ENCODE measurements at regions not wholly inside any gene's neighbourhood (a gene's known extent, or its start where the extent isn't known, plus 50 kb on each side); places are given as distances from the start of the nearest gene placed in this dataset.
A peak's percentile ranks its signal among the peaks of the same experiment; 100 is the strongest.

DNA sequence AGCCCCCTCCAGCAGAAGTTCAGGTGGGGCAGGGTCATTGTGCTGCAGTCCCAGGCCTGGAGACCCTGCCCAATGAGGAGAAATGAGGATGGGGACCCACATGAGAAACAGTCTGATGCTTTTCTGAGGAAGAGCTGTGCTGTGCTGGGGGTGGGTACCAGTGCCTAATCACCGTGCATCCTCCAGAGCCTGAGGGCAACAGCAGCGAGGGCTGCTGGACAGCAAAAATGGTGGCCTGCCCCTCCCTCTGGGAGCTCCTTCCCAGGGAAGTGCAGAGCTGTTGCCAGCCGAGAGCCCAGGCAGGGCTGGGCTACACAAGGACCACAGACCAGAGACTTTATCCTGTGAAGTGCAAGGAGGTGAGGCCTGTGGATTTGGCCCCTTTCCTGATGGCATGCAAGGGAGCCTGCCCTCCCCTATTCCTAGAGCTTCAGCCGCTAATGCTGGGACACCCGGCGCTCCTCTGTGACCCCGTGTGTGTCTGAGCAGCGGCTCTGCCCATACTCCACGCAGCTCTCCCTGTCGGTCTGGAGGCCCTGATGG, 134.8 kb downstream of the DSEL start:
- Histone ChIP-seq H2AFZ (ENCODE audit: insufficient read depth, low read depth, low read length, poor library complexity, severe bottlenecking) (no peak overlapping the region), H4K20me1 (ENCODE audit: insufficient read depth, low read length) (no peaks in the 10 kb centered on the region), H3K4me3 (replicated peaks in 1 of 3; ENCODE audit: low read depth in 2 of 3, low read length in 3 of 3) (no peak overlapping the region), H3K4me2 (replicated peaks; ENCODE audit: extremely low read depth, low read length, poor library complexity, severe bottlenecking) (no peak overlapping the region), H3K4me1 (ENCODE audit: control insufficient read depth in 1 of 2, insufficient read depth in 2 of 2, low read length in 2 of 2) (no peaks in the 10 kb centered on the region), H3K27me3 (ENCODE audit: control insufficient read depth in 2 of 2, insufficient read depth in 2 of 2, low read length in 2 of 2) (no peaks in the 10 kb centered on the region), H3K27ac (ENCODE audit: low read depth in 1 of 2, low read length in 2 of 2) (no peak overlapping the region), H3K79me2 (ENCODE audit: insufficient read depth, low read length) (no peaks in the 10 kb centered on the region), H3K36me3 (replicated peaks in 1 of 2; ENCODE audit: control insufficient read depth in 1 of 2, insufficient read depth in 2 of 2, low read length in 2 of 2) (no peaks in the 10 kb centered on the region), H3K9me3 (replicated peaks in 1 of 2; ENCODE audit: control insufficient read depth in 1 of 2, insufficient read depth in 1 of 2, low read length in 2 of 2) (peaks cover 0 to 17% of the 10 kb centered on the region in 2 donors), H3K9ac (ENCODE audit: insufficient read depth, low read length, poor library complexity, severe bottlenecking) (no peak overlapping the region)
- H3K4me1 Mint-ChIP-seq, result no peaks in the 10 kb centered on the region
- TF ChIP-seq, protein P1, sequence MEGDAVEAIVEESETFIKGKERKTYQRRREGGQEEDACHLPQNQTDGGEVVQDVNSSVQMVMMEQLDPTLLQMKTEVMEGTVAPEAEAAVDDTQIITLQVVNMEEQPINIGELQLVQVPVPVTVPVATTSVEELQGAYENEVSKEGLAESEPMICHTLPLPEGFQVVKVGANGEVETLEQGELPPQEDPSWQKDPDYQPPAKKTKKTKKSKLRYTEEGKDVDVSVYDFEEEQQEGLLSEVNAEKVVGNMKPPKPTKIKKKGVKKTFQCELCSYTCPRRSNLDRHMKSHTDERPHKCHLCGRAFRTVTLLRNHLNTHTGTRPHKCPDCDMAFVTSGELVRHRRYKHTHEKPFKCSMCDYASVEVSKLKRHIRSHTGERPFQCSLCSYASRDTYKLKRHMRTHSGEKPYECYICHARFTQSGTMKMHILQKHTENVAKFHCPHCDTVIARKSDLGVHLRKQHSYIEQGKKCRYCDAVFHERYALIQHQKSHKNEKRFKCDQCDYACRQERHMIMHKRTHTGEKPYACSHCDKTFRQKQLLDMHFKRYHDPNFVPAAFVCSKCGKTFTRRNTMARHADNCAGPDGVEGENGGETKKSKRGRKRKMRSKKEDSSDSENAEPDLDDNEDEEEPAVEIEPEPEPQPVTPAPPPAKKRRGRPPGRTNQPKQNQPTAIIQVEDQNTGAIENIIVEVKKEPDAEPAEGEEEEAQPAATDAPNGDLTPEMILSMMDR (IDR thresholded peaks at IDR 0.05), result no peak
- peaks cover 0 to 11% (median 1%) of the 10 kb centered on the region in 7 donors for H3K9me3 Mint-ChIP-seq
- no peak overlapping the region for H3K4me3 Mint-ChIP-seq
- H3K27me3 Mint-ChIP-seq (ENCODE audit: low read depth in 3 of 3), result no peaks in the 10 kb centered on the region
- intact Hi-C loops (cut with micrococcal nuclease), result no loop called here
- no peak for DNase-seq
- H3K36me3 Mint-ChIP-seq, result no peaks in the 10 kb centered on the region
- WGBS (ENCODE audit: insufficient coverage), result 97% methylated on average over 9 of the region's 10 CpGs
- H3K27ac Mint-ChIP-seq, result peak overlapping the region in 1 of 7 donors; percentile 4

DNA sequence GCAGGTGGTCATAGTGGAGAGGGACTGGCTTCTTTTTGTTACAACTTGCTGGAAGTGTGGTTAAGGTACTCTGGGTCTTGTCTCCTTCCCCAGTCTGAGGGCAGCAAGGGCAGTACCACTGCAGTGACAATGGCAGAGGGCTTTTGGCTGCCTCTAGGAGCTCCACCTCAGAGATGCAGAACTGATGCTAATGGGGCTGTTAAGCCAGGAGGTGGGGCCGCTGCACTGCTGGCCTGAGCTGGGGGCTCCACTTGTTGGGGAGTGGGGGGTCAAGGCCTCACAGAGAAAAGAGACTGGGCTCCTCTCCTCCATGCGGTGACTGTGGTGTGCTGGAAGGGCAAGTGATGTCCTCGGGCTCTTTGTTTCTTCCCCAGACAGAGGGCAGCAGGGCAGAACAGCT, 135.7 kb downstream of the DSEL start:
- no peaks in the 10 kb centered on the region for H3K79me2 ChIP-seq (ENCODE audit: insufficient read depth, low read length)
- no peaks in the 10 kb centered on the region for H3K27me3 ChIP-seq (ENCODE audit: control insufficient read depth in 2 of 2, insufficient read depth in 2 of 2, low read length in 2 of 2)
- no peak for DNase-seq
- intact Hi-C loops (cut with micrococcal nuclease), result no loop called here
- no peaks in the 10 kb centered on the region for H3K4me1 ChIP-seq (ENCODE audit: control insufficient read depth in 1 of 2, insufficient read depth in 2 of 2, low read length in 2 of 2)
- no peak overlapping the region for H3K9ac ChIP-seq (ENCODE audit: insufficient read depth, low read length, poor library complexity, severe bottlenecking)
- no peaks in the 10 kb centered on the region for H3K4me1 Mint-ChIP-seq
- H3K9me3 Mint-ChIP-seq, result peaks cover 0 to 11% (median 1%) of the 10 kb centered on the region in 7 donors
- H3K9me3 ChIP-seq (replicated peaks in 1 of 2; ENCODE audit: control insufficient read depth in 1 of 2, insufficient read depth in 1 of 2, low read length in 2 of 2), result peaks cover 0 to 17% of the 10 kb centered on the region in 2 donors
- no peaks in the 10 kb centered on the region for H4K20me1 ChIP-seq (ENCODE audit: insufficient read depth, low read length)
- TF ChIP-seq, protein P1 (IDR thresholded peaks at IDR 0.05), result no peak
- no peaks in the 10 kb centered on the region for H3K27me3 Mint-ChIP-seq (ENCODE audit: low read depth in 3 of 3)
- no peak overlapping the region for H3K4me3 ChIP-seq (replicated peaks in 1 of 3; ENCODE audit: low read depth in 2 of 3, low read length in 3 of 3)
- H3K27ac Mint-ChIP-seq, result no peak overlapping the region
- H3K4me2 ChIP-seq (replicated peaks; ENCODE audit: extremely low read depth, low read length, poor library complexity, severe bottlenecking), result no peak overlapping the region
- H3K4me3 Mint-ChIP-seq, result no peak overlapping the region
- no peaks in the 10 kb centered on the region for H3K36me3 ChIP-seq (replicated peaks in 1 of 2; ENCODE audit: control insufficient read depth in 1 of 2, insufficient read depth in 2 of 2, low read length in 2 of 2)
- H3K27ac ChIP-seq (ENCODE audit: low read depth in 1 of 2, low read length in 2 of 2), result no peak overlapping the region
- H3K36me3 Mint-ChIP-seq, result no peaks in the 10 kb centered on the region
- H2AFZ ChIP-seq (ENCODE audit: insufficient read depth, low read depth, low read length, poor library complexity, severe bottlenecking), result no peak overlapping the region
- 93% methylated on average over 2 of the region's 3 CpGs for WGBS (ENCODE audit: insufficient coverage)
